Mucosa of descending colon (tissue), 3 donors: ENCODE measurements at regions not wholly inside any gene's neighbourhood (a gene's known extent, or its start where the extent isn't known, plus 50 kb on each side); places are given as distances from the start of the nearest gene placed in this dataset.

Experiments
- ATAC-seq: fragments of 200-7000 bp; cut with Tn5 transposase; one replicate; pipeline ENCODE4 v1.9.1; 2020; ENCODE audit warnings: mild to moderate bottlenecking, moderate library complexity
- DNase-seq, 3 donors: peaks; one replicate each; pipeline ENCODE4 v3.0.0-alpha.2; 2020
- H3K36me3 ChIP-seq: fragments of 200-600 bp; one replicate; pipeline ENCODE4 v1.8.0; 2021; ENCODE audit warnings: low read depth, mild to moderate bottlenecking
- H3K4me1 ChIP-seq: fragments of 200-600 bp; one replicate; pipeline ENCODE4 v1.8.0; 2021; ENCODE audit warnings: low read depth, mild to moderate bottlenecking
- H3K4me3 ChIP-seq: fragments of 200-600 bp; one replicate; pipeline ENCODE4 v1.8.0; 2021; ENCODE audit warnings: mild to moderate bottlenecking
- H3K9me3 ChIP-seq: fragments of 200-600 bp; one replicate; pipeline ENCODE4 v1.8.0; 2021; ENCODE audit warnings: mild to moderate bottlenecking
- CTCF ChIP-seq: fragments of 200-600 bp; IDR thresholded peaks from one replicate; pipeline ENCODE4 v1.8.0; 2022; ENCODE audit warnings: antibody characterized with exemption, mild to moderate bottlenecking
- intact Hi-C, 2 donors: fragments of 100-400 bp; cut with DNase I in 1 of 2; cut with micrococcal nuclease in 1 of 2; formaldehyde crosslinking; loops; one replicate each; pipeline versions ENCODE4 v1.11.0 to v1.11.1; 2022; cut with DNase I, micrococcal nuclease
- donor health status: DM: no; HTN: no; CAD: no; lungs with moderate emphysema.
- donor health status: DM: no; HTN: no; CAD: no.
- donor health status: DM: no; HTN: yes; CAD: no.

GRCh38 chr20:6298049-6298448 lies 175.2 kb upstream of the FERMT1 start:
- intact Hi-C loops = no loop called here
- Histone ChIP-seq H3K4me3 (no peak overlapping the region), H3K9me3 (no peaks in the 10 kb centered on the region), H3K36me3 (no peaks in the 10 kb centered on the region), H3K4me1 (no peaks in the 10 kb centered on the region)
- no peak for DNase-seq
- no peak for ATAC-seq
- no peak for TF ChIP-seq CTCF

- TF ChIP-seq CTCF = no peak
- intact Hi-C loops = no loop called here
- Histone ChIP-seq H3K9me3 (no peaks in the 10 kb centered on the region), H3K4me3 (no peak overlapping the region), H3K36me3 (no peaks in the 10 kb centered on the region), H3K4me1 (no peaks in the 10 kb centered on the region)
- no peak for DNase-seq
- no peak for ATAC-seq
Measured at GRCh38 chr20:6295867-6296256, 173.0 kb upstream of the FERMT1 start.

GRCh38 chr20:6295127-6295866 lies 172.5 kb upstream of the FERMT1 start:
- no peak for TF ChIP-seq CTCF
- DNase-seq = no peak
- H3K4me3 ChIP-seq = no peak overlapping the region
- intact Hi-C loops = no loop called here
- ATAC-seq = no peak
- H3K9me3 ChIP-seq = no peaks in the 10 kb centered on the region
- H3K36me3 ChIP-seq = no peaks in the 10 kb centered on the region
- no peaks in the 10 kb centered on the region for H3K4me1 ChIP-seq

GRCh38 chr20:6287471-6287870 lies 164.6 kb upstream of the FERMT1 start:
- TF ChIP-seq CTCF = no peak
- no peak for DNase-seq
- no peak for ATAC-seq
- Histone ChIP-seq H3K9me3 (peaks cover 6% of the 10 kb centered on the region), H3K4me3 (no peak overlapping the region), H3K4me1 (no peaks in the 10 kb centered on the region), H3K36me3 (no peaks in the 10 kb centered on the region)
- intact Hi-C loops = no loop called here

GRCh38 chr20:6282642-6283041 lies 159.8 kb upstream of the FERMT1 start:
- intact Hi-C loops = no loop called here

More at GRCh38 chr20:6282642-6283041, 159.8 kb upstream of the FERMT1 start:
- H3K4me1 ChIP-seq = no peaks in the 10 kb centered on the region
- no peaks in the 10 kb centered on the region for H3K36me3 ChIP-seq
- H3K4me3 ChIP-seq = no peak overlapping the region
- peaks cover 3% of the 10 kb centered on the region for H3K9me3 ChIP-seq
- TF ChIP-seq CTCF = no peak
- ATAC-seq = no peak
- DNase-seq = no peak
